ENCODE measurements at regions not wholly inside any gene's neighbourhood (a gene's known extent, or its start where the extent isn't known, plus 50 kb on each side); places are given as distances from the start of the nearest gene placed in this dataset.

DNA sequence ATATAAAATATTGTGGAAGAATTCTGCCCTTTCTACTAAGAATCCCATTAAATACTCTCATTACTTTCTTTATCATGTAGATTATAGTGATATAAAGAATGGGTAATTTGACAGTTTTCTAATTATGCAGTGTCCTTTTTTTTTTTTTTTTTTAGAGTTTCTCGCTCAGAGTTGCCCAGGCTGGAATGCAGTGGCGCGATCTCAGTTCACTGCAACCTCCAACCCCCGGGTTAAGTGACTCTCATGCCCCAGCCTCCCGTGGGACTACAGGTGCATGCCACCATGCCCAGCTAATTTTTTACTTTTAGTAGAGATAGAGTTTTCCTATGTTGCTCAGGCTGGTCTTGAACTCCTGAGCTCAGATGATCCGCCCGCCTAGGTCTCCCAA is 1143.4 kb upstream of the SORCS1 start:
- no peak for TF ChIP-seq NFE2L2 (conservative IDR thresholded peaks at IDR 0.05; ENCODE audit: low read length)
- no peak for TF ChIP-seq POLR2A (IDR thresholded peaks at IDR 0.05; ENCODE audit: low read length)
- no peak for TF ChIP-seq MYC (IDR thresholded peaks at IDR 0.05; ENCODE audit: borderline replicate concordance, low read length)
- TF ChIP-seq, protein P1, sequence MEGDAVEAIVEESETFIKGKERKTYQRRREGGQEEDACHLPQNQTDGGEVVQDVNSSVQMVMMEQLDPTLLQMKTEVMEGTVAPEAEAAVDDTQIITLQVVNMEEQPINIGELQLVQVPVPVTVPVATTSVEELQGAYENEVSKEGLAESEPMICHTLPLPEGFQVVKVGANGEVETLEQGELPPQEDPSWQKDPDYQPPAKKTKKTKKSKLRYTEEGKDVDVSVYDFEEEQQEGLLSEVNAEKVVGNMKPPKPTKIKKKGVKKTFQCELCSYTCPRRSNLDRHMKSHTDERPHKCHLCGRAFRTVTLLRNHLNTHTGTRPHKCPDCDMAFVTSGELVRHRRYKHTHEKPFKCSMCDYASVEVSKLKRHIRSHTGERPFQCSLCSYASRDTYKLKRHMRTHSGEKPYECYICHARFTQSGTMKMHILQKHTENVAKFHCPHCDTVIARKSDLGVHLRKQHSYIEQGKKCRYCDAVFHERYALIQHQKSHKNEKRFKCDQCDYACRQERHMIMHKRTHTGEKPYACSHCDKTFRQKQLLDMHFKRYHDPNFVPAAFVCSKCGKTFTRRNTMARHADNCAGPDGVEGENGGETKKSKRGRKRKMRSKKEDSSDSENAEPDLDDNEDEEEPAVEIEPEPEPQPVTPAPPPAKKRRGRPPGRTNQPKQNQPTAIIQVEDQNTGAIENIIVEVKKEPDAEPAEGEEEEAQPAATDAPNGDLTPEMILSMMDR (IDR thresholded peaks at IDR 0.05), result no peak
